ENCODE measurements at regions not wholly inside any gene's neighbourhood (a gene's known extent, or its start where the extent isn't known, plus 50 kb on each side); places are given as distances from the start of the nearest gene placed in this dataset.

DNA sequence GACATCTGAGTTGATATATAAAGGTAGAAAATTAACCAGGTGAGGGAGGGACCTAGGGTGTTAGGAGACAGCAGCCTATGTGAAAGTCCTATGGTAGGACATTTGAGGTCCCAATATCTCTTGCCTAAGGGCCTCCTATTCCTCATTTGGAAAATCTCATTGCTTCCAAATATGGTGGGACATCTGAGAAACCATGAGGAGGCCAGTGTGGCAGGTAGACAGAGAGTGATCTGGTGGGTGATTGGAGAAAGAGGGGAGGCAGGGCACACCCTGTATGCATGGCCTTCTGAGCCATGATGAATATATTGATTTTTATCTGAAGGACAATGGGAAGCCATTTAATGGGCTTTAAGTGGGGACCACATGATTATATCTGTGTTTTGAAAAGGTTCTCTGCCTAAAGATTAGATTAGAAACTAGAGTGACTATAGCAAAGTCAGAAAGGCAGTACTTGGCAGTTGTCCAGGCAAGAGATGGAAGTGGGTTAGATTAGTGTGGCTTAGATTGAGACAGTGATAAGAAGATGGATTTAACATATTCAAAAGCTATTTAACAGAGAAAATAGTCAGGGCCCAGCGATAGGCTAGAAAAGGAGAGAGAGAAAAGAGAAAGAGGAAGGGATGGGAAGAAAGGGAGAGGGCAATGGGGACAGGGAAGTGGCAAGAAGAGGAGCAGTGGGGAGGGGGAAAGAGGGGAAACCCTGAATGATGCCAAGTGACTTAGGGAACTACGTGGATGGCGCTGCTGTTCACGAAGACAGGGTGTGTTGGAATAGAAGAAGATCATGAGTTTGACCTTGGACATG is 237.2 kb upstream of the SRRM4 start:
- TF ChIP-seq POLR2AphosphoS5 (IDR thresholded peaks at IDR 0.05; ENCODE audit: low read depth, low read length) (no peak), POLR2A (IDR thresholded peaks at IDR 0.05; ENCODE audit: low read depth, low read length) (no peak), TAF1 (IDR thresholded peaks at IDR 0.05; ENCODE audit: borderline replicate concordance, low read depth, low read length) (no peak)
- no peak for DNase-seq (ENCODE audit: insufficient read length)
- FAIRE-seq: no peak

DNA sequence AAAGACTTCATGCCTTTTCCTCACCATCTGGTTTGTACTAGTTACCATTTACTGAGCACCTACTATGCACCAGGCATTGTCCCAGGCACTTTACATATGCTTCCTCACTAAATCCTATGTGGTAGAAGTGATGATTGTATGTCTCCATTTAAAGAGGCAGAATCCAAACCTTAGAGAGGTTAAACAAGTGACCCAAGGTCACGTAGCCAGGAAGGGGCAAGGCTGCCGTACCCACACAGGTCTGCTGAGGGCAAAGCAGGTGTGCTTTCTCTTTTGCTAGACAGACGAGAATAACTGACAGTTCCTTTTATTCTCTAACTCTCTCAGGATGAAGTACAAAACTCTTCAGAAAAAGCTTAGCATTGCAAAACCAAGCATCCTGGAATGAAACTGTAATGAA is 235.2 kb upstream of the SRRM4 start:
- FAIRE-seq: no peak
- TF ChIP-seq TAF1 (IDR thresholded peaks at IDR 0.05; ENCODE audit: borderline replicate concordance, low read depth, low read length) (no peak), POLR2AphosphoS5 (IDR thresholded peaks at IDR 0.05; ENCODE audit: low read depth, low read length) (no peak), POLR2A (IDR thresholded peaks at IDR 0.05; ENCODE audit: low read depth, low read length) (no peak)

DNA sequence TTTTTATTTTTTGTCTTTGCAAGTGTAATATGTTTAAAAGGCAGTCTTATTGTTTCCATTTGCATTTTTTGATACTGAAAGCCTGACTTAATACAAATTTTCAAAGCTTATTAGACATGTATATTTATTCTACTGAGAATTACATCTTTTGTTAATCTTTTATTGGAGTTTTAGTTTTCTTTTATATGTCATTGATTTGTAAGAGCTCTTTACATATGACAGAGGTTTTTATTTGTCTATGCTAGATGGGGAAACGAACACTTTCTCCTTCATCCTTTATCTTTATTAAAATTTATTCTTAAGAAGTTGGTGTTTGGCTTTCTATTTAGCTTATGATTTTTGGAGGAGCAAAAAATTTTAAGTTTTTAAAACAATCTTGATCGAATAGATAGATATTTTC is 234.4 kb upstream of the SRRM4 start:
- FAIRE-seq (no peak), DNase-seq (ENCODE audit: insufficient read length) (no peak)
- TF ChIP-seq POLR2AphosphoS5 (IDR thresholded peaks at IDR 0.05; ENCODE audit: low read depth, low read length) (no peak), POLR2A (IDR thresholded peaks at IDR 0.05; ENCODE audit: low read depth, low read length) (no peak), TAF1 (IDR thresholded peaks at IDR 0.05; ENCODE audit: borderline replicate concordance, low read depth, low read length) (no peak)

More for the DNA sequence above, 235.2 kb upstream of the SRRM4 start:
- no peak for DNase-seq (ENCODE audit: insufficient read length)

DNA sequence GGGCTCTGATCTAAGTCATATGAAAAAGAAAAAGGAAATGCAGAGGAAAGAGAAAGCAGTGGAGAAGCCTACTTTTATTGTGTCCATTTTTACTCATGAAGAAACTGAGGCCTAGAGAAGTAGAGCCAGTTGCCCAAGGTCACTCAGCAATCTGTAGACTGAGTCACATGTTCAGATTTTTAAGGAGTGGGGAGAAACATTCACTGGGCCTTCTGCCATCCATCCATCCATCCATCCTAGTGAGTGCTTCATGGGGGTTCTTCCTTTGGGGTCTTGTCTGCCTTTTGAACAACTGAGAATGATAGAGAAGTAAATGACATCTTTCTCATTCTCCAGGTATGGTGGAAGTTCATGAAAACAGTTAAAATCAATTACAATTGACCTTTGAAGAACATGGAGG is 233.6 kb upstream of the SRRM4 start:
- FAIRE-seq (no peak), DNase-seq (ENCODE audit: insufficient read length) (no peak)
- TF ChIP-seq POLR2A (IDR thresholded peaks at IDR 0.05; ENCODE audit: low read depth, low read length): no peak
- TF ChIP-seq TAF1 (IDR thresholded peaks at IDR 0.05; ENCODE audit: borderline replicate concordance, low read depth, low read length): no peak
- no peak for TF ChIP-seq POLR2AphosphoS5 (IDR thresholded peaks at IDR 0.05; ENCODE audit: low read depth, low read length)

GRCh38 chr12:118748478-118749380 is 232.6 kb upstream of the SRRM4 start:
- TF ChIP-seq POLR2AphosphoS5 (IDR thresholded peaks at IDR 0.05; ENCODE audit: low read depth, low read length) (no peak), TAF1 (IDR thresholded peaks at IDR 0.05; ENCODE audit: borderline replicate concordance, low read depth, low read length) (no peak), POLR2A (IDR thresholded peaks at IDR 0.05; ENCODE audit: low read depth, low read length) (no peak)
- FAIRE-seq (no peak), DNase-seq (ENCODE audit: insufficient read length) (no peak)

GRCh38 chr12:118749646-118750045 is 231.7 kb upstream of the SRRM4 start:
- TF ChIP-seq POLR2A (IDR thresholded peaks at IDR 0.05; ENCODE audit: low read depth, low read length) (no peak), POLR2AphosphoS5 (IDR thresholded peaks at IDR 0.05; ENCODE audit: low read depth, low read length) (no peak), TAF1 (IDR thresholded peaks at IDR 0.05; ENCODE audit: borderline replicate concordance, low read depth, low read length) (no peak)
- FAIRE-seq: no peak

GRCh38 chr12:118750666-118751065 is 230.7 kb upstream of the SRRM4 start:
- TF ChIP-seq POLR2AphosphoS5 (IDR thresholded peaks at IDR 0.05; ENCODE audit: low read depth, low read length) (no peak), TAF1 (IDR thresholded peaks at IDR 0.05; ENCODE audit: borderline replicate concordance, low read depth, low read length) (no peak), POLR2A (IDR thresholded peaks at IDR 0.05; ENCODE audit: low read depth, low read length) (no peak)
- FAIRE-seq (no peak), DNase-seq (ENCODE audit: insufficient read length) (no peak)

More at GRCh38 chr12:118749646-118750045, 231.7 kb upstream of the SRRM4 start:
- no peak for DNase-seq (ENCODE audit: insufficient read length)

DNA sequence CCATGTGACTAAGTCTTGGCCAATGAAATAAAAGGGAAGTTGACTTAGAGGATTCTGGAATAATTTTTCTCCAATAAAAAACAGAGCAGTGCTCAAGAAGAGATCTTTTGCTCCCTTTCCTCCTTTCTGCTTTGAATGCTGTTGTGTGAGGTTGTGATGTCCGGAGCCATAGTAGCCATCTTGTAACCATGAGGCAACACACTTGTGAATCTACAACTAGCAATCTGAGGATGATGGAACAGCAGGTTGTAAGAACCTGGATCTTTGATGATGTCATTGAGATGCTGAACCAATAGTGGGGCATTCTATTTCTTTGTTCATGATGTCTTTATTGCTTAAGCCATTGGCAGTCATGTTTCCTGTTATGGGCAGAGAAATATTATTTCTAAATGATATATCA is 230.0 kb upstream of the SRRM4 start:
- DNase-seq (ENCODE audit: insufficient read length): no peak
- FAIRE-seq: no peak
- TF ChIP-seq TAF1 (IDR thresholded peaks at IDR 0.05; ENCODE audit: borderline replicate concordance, low read depth, low read length): no peak
- TF ChIP-seq POLR2AphosphoS5 (IDR thresholded peaks at IDR 0.05; ENCODE audit: low read depth, low read length): no peak
- TF ChIP-seq POLR2A (IDR thresholded peaks at IDR 0.05; ENCODE audit: low read depth, low read length): no peak

DNA sequence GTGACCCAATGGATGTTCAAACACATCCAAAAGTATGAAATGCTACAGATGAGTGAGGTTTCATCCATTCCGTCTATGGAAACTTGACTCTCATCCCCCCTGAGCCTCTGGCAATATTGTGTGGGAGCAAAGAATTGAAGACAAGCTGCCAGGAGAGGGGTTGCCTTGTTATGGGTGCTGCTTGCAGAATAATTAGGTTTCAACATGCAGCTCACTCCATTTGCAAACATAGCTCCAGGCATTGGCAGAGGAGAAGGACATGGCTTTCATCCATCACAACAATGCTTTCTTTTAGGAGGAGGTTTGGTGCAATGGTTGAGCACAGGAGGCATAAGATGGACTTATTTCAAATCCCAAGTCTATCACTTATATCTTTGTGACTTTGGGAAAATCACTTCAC is 220.7 kb upstream of the SRRM4 start:
- TF ChIP-seq POLR2AphosphoS5 (IDR thresholded peaks at IDR 0.05; ENCODE audit: low read depth, low read length) (no peak), POLR2A (IDR thresholded peaks at IDR 0.05; ENCODE audit: low read depth, low read length) (no peak), TAF1 (IDR thresholded peaks at IDR 0.05; ENCODE audit: borderline replicate concordance, low read depth, low read length) (no peak)
- no peak for FAIRE-seq
- no peak for DNase-seq (ENCODE audit: insufficient read length)

DNA sequence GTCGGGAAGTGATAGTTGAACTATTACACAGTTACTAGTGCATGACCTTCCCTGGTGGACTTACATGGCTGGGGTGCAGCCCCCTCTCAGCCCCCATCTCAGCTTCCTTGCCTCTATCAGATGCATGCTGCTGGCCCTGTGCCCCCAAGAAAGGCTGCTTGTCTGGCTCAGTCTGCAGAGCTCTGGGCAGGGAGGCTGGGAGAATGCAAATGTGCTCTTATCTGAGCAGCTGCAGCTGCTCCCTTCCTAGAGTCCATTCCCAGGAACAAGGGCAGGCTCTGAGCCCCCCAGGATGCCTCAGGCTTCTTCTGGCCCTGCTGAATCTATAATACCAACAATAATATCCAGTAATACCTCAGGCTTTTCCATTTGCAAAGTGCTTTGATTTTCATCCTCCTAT is 218.1 kb upstream of the SRRM4 start:
- FAIRE-seq (no peak), DNase-seq (ENCODE audit: insufficient read length) (no peak)
- no peak for TF ChIP-seq POLR2A (IDR thresholded peaks at IDR 0.05; ENCODE audit: low read depth, low read length)
- no peak for TF ChIP-seq POLR2AphosphoS5 (IDR thresholded peaks at IDR 0.05; ENCODE audit: low read depth, low read length)
- TF ChIP-seq TAF1 (IDR thresholded peaks at IDR 0.05; ENCODE audit: borderline replicate concordance, low read depth, low read length): no peak

- no peak for TF ChIP-seq POLR2AphosphoS5 (IDR thresholded peaks at IDR 0.05; ENCODE audit: low read depth, low read length)
- no peak for TF ChIP-seq POLR2A (IDR thresholded peaks at IDR 0.05; ENCODE audit: low read depth, low read length)
- no peak for TF ChIP-seq TAF1 (IDR thresholded peaks at IDR 0.05; ENCODE audit: borderline replicate concordance, low read depth, low read length)
- no peak for DNase-seq (ENCODE audit: insufficient read length)
- FAIRE-seq: no peak
Measured at GRCh38 chr12:118773956-118774723, 207.2 kb upstream of the SRRM4 start.

All from GM12892 (cell line).